Spleen (tissue), 7 donors: ENCODE measurements at regions not wholly inside any gene's neighbourhood (a gene's known extent, or its start where the extent isn't known, plus 50 kb on each side); places are given as distances from the start of the nearest gene placed in this dataset.

ENCODE experiments used
- POLR2A ChIP-seq, 3 donors: fragments of 450-650 bp; IDR thresholded peaks; one replicate each; pipeline ENCODE4 v1.5.1; 2017; ENCODE audit warnings: antibody characterized with exemption in 3 of 3, mild to moderate bottlenecking in 1 of 3
- POLR2AphosphoS5 ChIP-seq, 3 donors: sonication (generic); formaldehyde crosslinking; IDR thresholded peaks; one replicate each; pipeline ENCODE4 v1.5.1; 2017; ENCODE audit warnings: antibody characterized with exemption in 3 of 3
- TF ChIP-seq, protein P1 (sequence below), 11 experiments: fragments of 200-600 bp in 7 of 11; fragments of 450-650 bp in 4 of 11; sonication (generic) in 4 of 11; IDR thresholded peaks in 8 of 11; conservative IDR thresholded peaks in 3 of 11; 1 replicate in 7 of 11; 2 replicates in 4 of 11; pipeline versions ENCODE4 v1.4.0 to v1.8.0; 2016 to 2021; ENCODE audit warnings: antibody characterized with exemption in 11 of 11, inconsistent platforms in 4 of 11, mild to moderate bottlenecking in 1 of 11
- donor health status: DM: no; HTN: no; CAD: no; lungs with moderate emphysema.
- donor health status: DM: no; HTN: no; CAD: no.
- donor health status: DM: no; HTN: no; CAD: no.

- TF ChIP-seq, protein P1, sequence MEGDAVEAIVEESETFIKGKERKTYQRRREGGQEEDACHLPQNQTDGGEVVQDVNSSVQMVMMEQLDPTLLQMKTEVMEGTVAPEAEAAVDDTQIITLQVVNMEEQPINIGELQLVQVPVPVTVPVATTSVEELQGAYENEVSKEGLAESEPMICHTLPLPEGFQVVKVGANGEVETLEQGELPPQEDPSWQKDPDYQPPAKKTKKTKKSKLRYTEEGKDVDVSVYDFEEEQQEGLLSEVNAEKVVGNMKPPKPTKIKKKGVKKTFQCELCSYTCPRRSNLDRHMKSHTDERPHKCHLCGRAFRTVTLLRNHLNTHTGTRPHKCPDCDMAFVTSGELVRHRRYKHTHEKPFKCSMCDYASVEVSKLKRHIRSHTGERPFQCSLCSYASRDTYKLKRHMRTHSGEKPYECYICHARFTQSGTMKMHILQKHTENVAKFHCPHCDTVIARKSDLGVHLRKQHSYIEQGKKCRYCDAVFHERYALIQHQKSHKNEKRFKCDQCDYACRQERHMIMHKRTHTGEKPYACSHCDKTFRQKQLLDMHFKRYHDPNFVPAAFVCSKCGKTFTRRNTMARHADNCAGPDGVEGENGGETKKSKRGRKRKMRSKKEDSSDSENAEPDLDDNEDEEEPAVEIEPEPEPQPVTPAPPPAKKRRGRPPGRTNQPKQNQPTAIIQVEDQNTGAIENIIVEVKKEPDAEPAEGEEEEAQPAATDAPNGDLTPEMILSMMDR (IDR thresholded peaks at IDR 0.05 in 8 of 11, conservative IDR thresholded peaks at IDR 0.05 in 3 of 11), result no peak
- TF ChIP-seq POLR2AphosphoS5 (IDR thresholded peaks at IDR 0.05) (no peak), POLR2A (IDR thresholded peaks at IDR 0.05) (no peak)
These were observed 209.9 kb upstream of the NAV2 start for GRCh38 chr11:19502691-19503253.
